ENCODE measurements at regions not wholly inside any gene's neighbourhood (a gene's known extent, or its start where the extent isn't known, plus 50 kb on each side); places are given as distances from the start of the nearest gene placed in this dataset.

DNA sequence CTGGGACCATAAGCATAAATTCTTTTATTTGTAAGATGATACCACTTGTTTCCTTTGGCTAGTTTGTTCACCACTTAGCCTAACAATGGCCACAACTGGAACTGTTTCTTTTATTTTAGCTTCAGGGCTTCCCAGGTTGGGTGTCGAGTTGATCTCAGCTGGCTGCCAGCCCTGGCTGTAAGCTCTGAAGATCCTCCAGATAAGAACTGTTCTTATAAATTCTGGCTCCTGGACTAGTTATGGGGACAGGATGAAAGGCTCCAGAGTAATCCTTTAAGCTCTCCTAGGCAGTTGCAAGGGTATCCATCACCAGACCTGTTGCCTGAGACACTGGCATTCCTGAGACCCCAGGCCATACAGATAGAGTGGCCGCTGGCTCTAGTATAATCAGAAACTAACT is 129.4 kb upstream of the ACSL4 start:
- TF ChIP-seq CTCF (IDR thresholded peaks at IDR 0.05) (no peak), POLR2A (IDR thresholded peaks at IDR 0.05) (no peak)
